Upper lobe of left lung (tissue), 4 donors: ENCODE measurements at regions not wholly inside any gene's neighbourhood (a gene's known extent, or its start where the extent isn't known, plus 50 kb on each side); places are given as distances from the start of the nearest gene placed in this dataset.

Experiments used
- CTCF ChIP-seq, 6 experiments: fragments of 450-650 bp in 4 of 6; fragments of 200-600 bp in 2 of 6; sonication (generic) in 2 of 6; IDR thresholded peaks; one replicate each; pipeline ENCODE4 v1.5.1; 2016 to 2019; ENCODE audit warnings: antibody characterized with exemption in 6 of 6
- EP300 ChIP-seq, 4 donors: sonication (generic); formaldehyde crosslinking; IDR thresholded peaks; one replicate each; pipeline ENCODE4 v1.5.1; 2017; ENCODE audit warnings: antibody characterized with exemption in 4 of 4, control low read depth in 2 of 4
- POLR2A ChIP-seq, 4 donors: fragments of 450-650 bp; IDR thresholded peaks; one replicate each; pipeline ENCODE4 v1.5.1; 2016 to 2017; ENCODE audit warnings: antibody characterized with exemption in 4 of 4, mild to moderate bottlenecking in 2 of 4

- TF ChIP-seq POLR2A (IDR thresholded peaks at IDR 0.05): no peak
- no peak for TF ChIP-seq CTCF (IDR thresholded peaks at IDR 0.05)
- TF ChIP-seq EP300 (IDR thresholded peaks at IDR 0.05): no peak
Observed at GRCh38 chr10:10462151-10462941, 555.3 kb upstream of the CELF2 start.
